Upper lobe of left lung (tissue), 4 donors: ENCODE measurements at regions not wholly inside any gene's neighbourhood (a gene's known extent, or its start where the extent isn't known, plus 50 kb on each side); places are given as distances from the start of the nearest gene placed in this dataset.

Experiments used
- POLR2AphosphoS5 ChIP-seq, 2 donors: sonication (generic); formaldehyde crosslinking; IDR thresholded peaks; one replicate each; pipeline ENCODE4 v1.5.1; 2017; ENCODE audit warnings: antibody characterized with exemption in 2 of 2
- TF ChIP-seq, protein P1 (sequence below), 6 experiments: fragments of 450-650 bp in 4 of 6; fragments of 200-600 bp in 2 of 6; sonication (generic) in 2 of 6; IDR thresholded peaks; one replicate each; pipeline ENCODE4 v1.5.1; 2016 to 2019; ENCODE audit warnings: antibody characterized with exemption in 6 of 6

DNA sequence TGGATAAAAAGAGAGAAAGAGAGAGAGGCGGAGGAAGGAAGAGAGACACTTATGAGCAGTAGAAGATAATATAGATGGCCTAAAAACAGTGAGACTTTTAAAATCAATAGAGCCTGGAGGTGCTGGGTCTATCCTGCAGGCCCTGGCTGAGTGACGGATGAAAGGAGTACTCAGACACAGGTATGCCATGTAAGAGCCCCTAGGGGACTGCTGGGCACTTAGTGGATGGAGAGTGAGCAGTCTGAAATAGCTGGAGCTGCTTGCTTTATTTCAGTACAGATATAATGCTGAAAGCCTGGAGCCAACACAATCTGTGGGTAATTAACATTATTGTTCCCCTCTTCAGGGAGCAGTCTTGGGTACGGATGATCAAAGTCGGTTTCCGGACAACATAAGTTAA, 578.6 kb downstream of the SPOCK3 start:
- TF ChIP-seq POLR2AphosphoS5 (IDR thresholded peaks at IDR 0.05): no peak
- TF ChIP-seq, protein P1, sequence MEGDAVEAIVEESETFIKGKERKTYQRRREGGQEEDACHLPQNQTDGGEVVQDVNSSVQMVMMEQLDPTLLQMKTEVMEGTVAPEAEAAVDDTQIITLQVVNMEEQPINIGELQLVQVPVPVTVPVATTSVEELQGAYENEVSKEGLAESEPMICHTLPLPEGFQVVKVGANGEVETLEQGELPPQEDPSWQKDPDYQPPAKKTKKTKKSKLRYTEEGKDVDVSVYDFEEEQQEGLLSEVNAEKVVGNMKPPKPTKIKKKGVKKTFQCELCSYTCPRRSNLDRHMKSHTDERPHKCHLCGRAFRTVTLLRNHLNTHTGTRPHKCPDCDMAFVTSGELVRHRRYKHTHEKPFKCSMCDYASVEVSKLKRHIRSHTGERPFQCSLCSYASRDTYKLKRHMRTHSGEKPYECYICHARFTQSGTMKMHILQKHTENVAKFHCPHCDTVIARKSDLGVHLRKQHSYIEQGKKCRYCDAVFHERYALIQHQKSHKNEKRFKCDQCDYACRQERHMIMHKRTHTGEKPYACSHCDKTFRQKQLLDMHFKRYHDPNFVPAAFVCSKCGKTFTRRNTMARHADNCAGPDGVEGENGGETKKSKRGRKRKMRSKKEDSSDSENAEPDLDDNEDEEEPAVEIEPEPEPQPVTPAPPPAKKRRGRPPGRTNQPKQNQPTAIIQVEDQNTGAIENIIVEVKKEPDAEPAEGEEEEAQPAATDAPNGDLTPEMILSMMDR (IDR thresholded peaks at IDR 0.05): no peak
